ENCODE measurements at regions not wholly inside any gene's neighbourhood (a gene's known extent, or its start where the extent isn't known, plus 50 kb on each side); places are given as distances from the start of the nearest gene placed in this dataset.

DNA sequence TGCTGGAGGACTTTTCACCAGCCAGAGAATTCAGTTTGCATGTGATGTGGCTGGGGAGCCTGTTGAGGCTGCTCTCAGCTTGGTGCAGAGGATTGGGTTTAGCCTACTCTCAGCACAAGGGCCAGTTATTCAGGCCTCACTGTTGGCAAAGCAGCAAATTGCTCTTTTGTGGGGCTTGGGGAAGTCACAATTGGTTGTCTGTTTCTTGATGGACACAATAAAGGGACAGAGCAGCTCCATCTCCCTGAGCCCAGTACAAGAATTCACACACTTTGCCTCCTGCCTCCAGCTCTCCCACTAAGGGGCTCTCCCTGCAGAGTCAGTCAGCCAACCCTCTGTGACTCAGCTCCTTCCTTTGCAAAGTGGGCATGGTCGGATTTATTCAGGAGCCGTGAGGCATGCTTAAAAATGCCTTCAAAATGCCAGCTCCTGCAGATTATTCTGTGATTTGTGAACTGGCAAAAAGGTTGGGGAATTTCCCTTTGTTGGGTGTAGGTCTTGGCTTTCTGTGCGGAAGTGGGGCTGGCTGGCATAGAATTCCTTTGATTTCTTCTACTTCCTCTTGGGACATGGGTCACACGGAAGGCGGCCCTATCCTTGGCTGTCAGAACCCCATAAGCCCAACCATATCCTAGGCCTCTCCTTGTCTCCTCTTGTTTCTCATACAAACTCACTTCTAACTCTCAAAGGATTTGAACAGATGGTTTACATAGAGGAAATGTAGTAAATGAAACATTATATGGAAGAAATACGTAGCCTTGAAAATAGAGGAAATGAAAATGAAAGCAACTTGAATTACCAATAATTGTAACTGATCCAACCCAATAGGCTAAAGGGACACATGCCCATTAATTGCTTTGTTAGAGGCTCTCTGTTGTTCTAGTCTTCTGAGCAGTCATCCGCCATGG is 118.7 kb upstream of the CD180 start:
- no peak overlapping the region for H4K91ac ChIP-seq (ENCODE audit: low read depth, low read length)
- H3K14ac ChIP-seq (ENCODE audit: low read length) = no peak overlapping the region
- no peaks in the 10 kb centered on the region for H3K27me3 ChIP-seq (ENCODE audit: insufficient read depth, low read length)
- H2AK5ac ChIP-seq (ENCODE audit: low read length) = no peak overlapping the region
- H3K9me3 ChIP-seq (ENCODE audit: insufficient read depth, low read depth, low read length) = no peaks in the 10 kb centered on the region
- no peaks in the 10 kb centered on the region for H3K79me1 ChIP-seq (ENCODE audit: low read length)
- H3K23ac ChIP-seq (ENCODE audit: low read length) = no peak overlapping the region
- H3K79me2 ChIP-seq (ENCODE audit: control insufficient read depth, insufficient read depth, low read length, poor library complexity) = no peaks in the 10 kb centered on the region
- no peak overlapping the region for H3K27ac ChIP-seq (ENCODE audit: low read depth, low read length)
- no peak overlapping the region for H2BK120ac ChIP-seq (ENCODE audit: insufficient read depth, low read length, poor library complexity)
- no peak overlapping the region for H3K4me2 ChIP-seq (ENCODE audit: low read length)
- DNase-seq = peak in 1 of 2 donors; percentile 18
- H4K8ac ChIP-seq (ENCODE audit: low read depth, low read length) = no peak overlapping the region
- no peaks in the 10 kb centered on the region for H3K36me3 ChIP-seq (ENCODE audit: control insufficient read depth in 1 of 2, insufficient read depth in 2 of 2, low read length in 2 of 2)
- H2BK12ac ChIP-seq (ENCODE audit: low read length) = no peak overlapping the region
- H2AFZ ChIP-seq (ENCODE audit: insufficient read depth, low read length, poor library complexity) = no peak overlapping the region
- WGBS (ENCODE audit: extremely low coverage, insufficient coverage, insufficient read length) = no CpG with 5 or more reads among the region's 7 CpGs
- H3K4me1 ChIP-seq (ENCODE audit: control insufficient read depth in 1 of 2, insufficient read depth in 2 of 2, low read length in 2 of 2) = no peaks in the 10 kb centered on the region
- no peak overlapping the region for H3K4me3 ChIP-seq (ENCODE audit: low read depth, low read length)
- H3K18ac ChIP-seq (ENCODE audit: low read length) = no peak overlapping the region
- no peak overlapping the region for H2BK5ac ChIP-seq (ENCODE audit: low read depth, low read length, poor library complexity)
- H3K4ac ChIP-seq (ENCODE audit: low read depth, low read length) = no peak overlapping the region
- H3K9ac ChIP-seq (ENCODE audit: low read length) = no peak overlapping the region
- no peak overlapping the region for H4K12ac ChIP-seq (ENCODE audit: low read depth, low read length)

DNA sequence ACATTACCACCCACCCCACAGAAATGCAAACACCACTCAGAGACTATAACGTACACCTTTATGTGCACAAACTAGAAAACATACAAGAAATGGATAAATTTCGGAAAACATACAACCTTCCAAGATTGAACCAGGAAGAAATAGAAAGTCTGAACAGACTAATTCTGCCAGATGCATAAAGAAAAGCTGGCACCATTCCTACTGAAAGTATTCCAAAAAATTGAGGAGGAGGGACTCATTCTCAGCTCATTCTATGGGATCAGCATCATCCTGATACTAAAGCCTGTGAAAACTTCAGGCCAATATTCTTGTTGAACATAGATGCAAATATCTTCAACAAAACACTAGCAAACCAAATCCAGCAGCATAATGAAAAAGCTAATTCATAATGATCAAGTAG is 115.1 kb upstream of the CD180 start:
- Histone ChIP-seq H3K9ac (ENCODE audit: low read length) (no peak overlapping the region), H3K36me3 (ENCODE audit: control insufficient read depth in 1 of 2, insufficient read depth in 2 of 2, low read length in 2 of 2) (no peaks in the 10 kb centered on the region), H3K4me1 (ENCODE audit: control insufficient read depth in 1 of 2, insufficient read depth in 2 of 2, low read length in 2 of 2) (peaks cover 0 to 8% of the 10 kb centered on the region in 2 experiments), H2AFZ (ENCODE audit: insufficient read depth, low read length, poor library complexity) (no peak overlapping the region), H3K23ac (ENCODE audit: low read length) (no peak overlapping the region), H2BK5ac (ENCODE audit: low read depth, low read length, poor library complexity) (no peak overlapping the region), H3K4me2 (ENCODE audit: low read length) (no peak overlapping the region), H3K27me3 (ENCODE audit: insufficient read depth, low read length) (no peaks in the 10 kb centered on the region), H2BK12ac (ENCODE audit: low read length) (no peak overlapping the region), H3K9me3 (ENCODE audit: insufficient read depth, low read depth, low read length) (no peaks in the 10 kb centered on the region), H2BK120ac (ENCODE audit: insufficient read depth, low read length, poor library complexity) (no peak overlapping the region), H3K14ac (ENCODE audit: low read length) (no peak overlapping the region), H3K4ac (ENCODE audit: low read depth, low read length) (no peak overlapping the region), H3K79me1 (ENCODE audit: low read length) (no peaks in the 10 kb centered on the region), H3K27ac (ENCODE audit: low read depth, low read length) (no peak overlapping the region), H3K79me2 (ENCODE audit: control insufficient read depth, insufficient read depth, low read length, poor library complexity) (no peaks in the 10 kb centered on the region), H4K12ac (ENCODE audit: low read depth, low read length) (no peak overlapping the region), H2AK5ac (ENCODE audit: low read length) (no peak overlapping the region), H4K91ac (ENCODE audit: low read depth, low read length) (no peak overlapping the region), H3K4me3 (ENCODE audit: low read depth, low read length) (no peak overlapping the region), H4K8ac (ENCODE audit: low read depth, low read length) (no peak overlapping the region), H3K18ac (ENCODE audit: low read length) (no peak overlapping the region)
- no CpG with 5 or more reads among the region's 2 CpGs for WGBS (ENCODE audit: extremely low coverage, insufficient coverage, insufficient read length)
- no peak for DNase-seq

DNA sequence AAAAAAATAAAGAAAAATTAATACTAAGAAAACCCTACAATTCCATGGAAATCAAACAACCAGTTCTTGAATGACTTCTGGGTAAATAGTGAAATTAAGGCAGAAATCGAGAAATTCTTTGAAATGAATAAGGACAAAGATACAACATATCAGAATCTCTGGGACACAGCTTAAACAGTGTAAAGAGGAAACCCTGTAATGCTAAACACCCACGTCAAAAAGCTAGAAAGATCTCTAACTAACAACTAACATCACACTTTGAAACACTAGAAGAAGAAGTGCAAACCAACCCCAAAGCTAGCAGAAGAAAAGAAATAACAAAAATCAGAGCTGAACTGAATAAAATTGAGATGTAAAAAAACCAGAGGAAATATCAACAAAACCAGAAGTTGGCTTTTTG is 114.6 kb upstream of the CD180 start:
- Histone ChIP-seq H3K4ac (ENCODE audit: low read depth, low read length) (no peak overlapping the region), H4K91ac (ENCODE audit: low read depth, low read length) (no peak overlapping the region), H3K18ac (ENCODE audit: low read length) (no peak overlapping the region), H3K4me2 (ENCODE audit: low read length) (no peak overlapping the region), H2AK5ac (ENCODE audit: low read length) (no peak overlapping the region), H2BK5ac (ENCODE audit: low read depth, low read length, poor library complexity) (no peak overlapping the region), H3K27ac (ENCODE audit: low read depth, low read length) (no peak overlapping the region), H4K12ac (ENCODE audit: low read depth, low read length) (no peak overlapping the region), H3K79me1 (ENCODE audit: low read length) (peaks cover 2% of the 10 kb centered on the region), H3K36me3 (ENCODE audit: control insufficient read depth in 1 of 2, insufficient read depth in 2 of 2, low read length in 2 of 2) (no peaks in the 10 kb centered on the region), H3K4me1 (ENCODE audit: control insufficient read depth in 1 of 2, insufficient read depth in 2 of 2, low read length in 2 of 2) (peaks cover 3 to 12% of the 10 kb centered on the region in 2 experiments), H3K79me2 (ENCODE audit: control insufficient read depth, insufficient read depth, low read length, poor library complexity) (no peaks in the 10 kb centered on the region), H3K14ac (ENCODE audit: low read length) (no peak overlapping the region), H3K4me3 (ENCODE audit: low read depth, low read length) (no peak overlapping the region), H4K8ac (ENCODE audit: low read depth, low read length) (no peak overlapping the region), H3K9me3 (ENCODE audit: insufficient read depth, low read depth, low read length) (no peaks in the 10 kb centered on the region), H2AFZ (ENCODE audit: insufficient read depth, low read length, poor library complexity) (no peak overlapping the region), H2BK120ac (ENCODE audit: insufficient read depth, low read length, poor library complexity) (no peak overlapping the region), H3K9ac (ENCODE audit: low read length) (no peak overlapping the region), H3K23ac (ENCODE audit: low read length) (no peak overlapping the region), H2BK12ac (ENCODE audit: low read length) (no peak overlapping the region), H3K27me3 (ENCODE audit: insufficient read depth, low read length) (no peaks in the 10 kb centered on the region)
- DNase-seq = no peak
- no CpG with 5 or more reads among the region's 2 CpGs for WGBS (ENCODE audit: extremely low coverage, insufficient coverage, insufficient read length)

DNA sequence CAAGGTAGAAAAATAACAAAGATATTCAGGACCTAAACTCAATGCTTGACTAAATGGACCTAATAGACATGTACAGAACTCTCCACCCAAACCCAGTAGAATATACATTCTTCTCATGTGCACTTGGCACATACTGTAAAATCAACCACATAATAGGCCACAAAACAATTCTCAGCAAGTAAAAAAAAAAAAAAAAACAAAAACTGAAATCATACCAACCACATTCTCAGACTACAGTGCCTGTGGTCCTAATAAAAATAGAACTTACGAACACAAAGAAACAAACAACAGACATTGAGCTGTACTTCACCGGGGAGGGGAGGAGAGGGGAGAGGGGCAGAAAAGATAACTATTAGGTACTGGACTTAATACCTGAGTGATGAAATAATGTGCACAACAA is 114.1 kb upstream of the CD180 start:
- Histone ChIP-seq H3K14ac (ENCODE audit: low read length) (no peak overlapping the region), H3K4me3 (ENCODE audit: low read depth, low read length) (no peak overlapping the region), H4K12ac (ENCODE audit: low read depth, low read length) (no peak overlapping the region), H2BK12ac (ENCODE audit: low read length) (no peak overlapping the region), H3K79me2 (ENCODE audit: control insufficient read depth, insufficient read depth, low read length, poor library complexity) (no peaks in the 10 kb centered on the region), H3K36me3 (ENCODE audit: control insufficient read depth in 1 of 2, insufficient read depth in 2 of 2, low read length in 2 of 2) (no peaks in the 10 kb centered on the region), H3K4me2 (ENCODE audit: low read length) (no peak overlapping the region), H3K4me1 (ENCODE audit: control insufficient read depth in 1 of 2, insufficient read depth in 2 of 2, low read length in 2 of 2) (peaks cover 3 to 12% of the 10 kb centered on the region in 2 experiments), H3K27ac (ENCODE audit: low read depth, low read length) (no peak overlapping the region), H3K23ac (ENCODE audit: low read length) (no peak overlapping the region), H2BK120ac (ENCODE audit: insufficient read depth, low read length, poor library complexity) (no peak overlapping the region), H3K4ac (ENCODE audit: low read depth, low read length) (no peak overlapping the region), H3K9me3 (ENCODE audit: insufficient read depth, low read depth, low read length) (no peaks in the 10 kb centered on the region), H3K79me1 (ENCODE audit: low read length) (peaks cover 2% of the 10 kb centered on the region), H3K27me3 (ENCODE audit: insufficient read depth, low read length) (no peaks in the 10 kb centered on the region), H2AFZ (ENCODE audit: insufficient read depth, low read length, poor library complexity) (no peak overlapping the region), H4K8ac (ENCODE audit: low read depth, low read length) (no peak overlapping the region), H3K18ac (ENCODE audit: low read length) (no peak overlapping the region), H2BK5ac (ENCODE audit: low read depth, low read length, poor library complexity) (no peak overlapping the region), H3K9ac (ENCODE audit: low read length) (no peak overlapping the region), H2AK5ac (ENCODE audit: low read length) (no peak overlapping the region), H4K91ac (ENCODE audit: low read depth, low read length) (no peak overlapping the region)
- WGBS (ENCODE audit: extremely low coverage, insufficient coverage, insufficient read length) = no CpG with 5 or more reads among the region's 2 CpGs
- no peak for DNase-seq
